Stimulated activated effector memory CD8-positive, alpha-beta T cell treated with anti-CD3 and anti-CD28 coated beads, Interleukin-12 subunit alpha, Interleukin-12 subunit beta, amount 100 ng/mL, for 72 hours (primary cell): ENCODE measurements at regions not wholly inside any gene's neighbourhood (a gene's known extent, or its start where the extent isn't known, plus 50 kb on each side); places are given as distances from the start of the nearest gene placed in this dataset.
"Not testable (repeated sequence)": the region's sequence is repeated elsewhere in the genome, so short reads cannot be mapped to it uniquely, and the experiment has no call there.

Source experiments
- ATAC-seq: fragments of 150-1000 bp; cut with Tn5 transposase; 2 replicates; pipeline ENCODE4 v1.10.0; 2021
- DNase-seq, 2 donors: peaks; one replicate each; pipeline ENCODE4 v3.0.0; 2021 to 2022; ENCODE audit warnings: low spot score in 2 of 2
- H3K27ac Mint-ChIP-seq: one replicate; pipeline ENCODE4 v1.8.0; 2022; ENCODE audit warnings: mild to moderate bottlenecking, mixed read lengths
- H3K36me3 Mint-ChIP-seq: one replicate; pipeline ENCODE4 v1.8.0; 2022; ENCODE audit warnings: mild to moderate bottlenecking, mixed read lengths
- H3K4me1 Mint-ChIP-seq: one replicate; pipeline ENCODE4 v1.8.0; 2022; ENCODE audit warnings: mixed read lengths
- H3K4me3 Mint-ChIP-seq: one replicate; pipeline ENCODE4 v1.8.0; 2022; ENCODE audit warnings: mild to moderate bottlenecking, mixed read lengths
- H3K9me3 Mint-ChIP-seq: one replicate; pipeline ENCODE4 v1.8.0; 2022; ENCODE audit warnings: mixed read lengths

DNA sequence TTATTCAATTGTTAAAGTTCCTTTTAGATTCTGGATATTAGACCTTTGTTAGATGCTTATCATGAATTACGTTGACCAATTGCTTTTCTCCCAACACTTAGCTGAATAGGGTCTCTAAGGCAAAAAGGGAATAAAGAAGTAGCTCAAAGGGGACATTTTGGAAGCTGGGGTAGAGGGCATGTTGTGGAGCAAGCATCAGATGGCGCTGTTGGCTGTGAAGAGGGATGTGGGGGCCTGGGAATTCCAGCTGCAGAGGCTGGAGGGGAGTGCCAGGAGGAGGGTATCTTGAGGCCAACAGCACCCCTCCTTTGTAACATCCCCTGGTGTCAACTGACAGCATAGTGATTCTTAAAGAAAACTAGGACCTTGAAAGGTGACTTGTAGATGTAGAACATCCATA is 198.2 kb downstream of the ADCYAP1 start:
- Mint-ChIP-seq H3K9me3 (peaks cover 5% of the 10 kb centered on the region), H3K4me1 (no peaks in the 10 kb centered on the region), H3K36me3 (no peaks in the 10 kb centered on the region), H3K4me3 (no peak overlapping the region), H3K27ac (no peak overlapping the region)
- no peak for ATAC-seq
- no peak for DNase-seq

- no peak for DNase-seq
Observed at GRCh38 chr18:1103537-1103936, 198.9 kb downstream of the ADCYAP1 start.

DNA sequence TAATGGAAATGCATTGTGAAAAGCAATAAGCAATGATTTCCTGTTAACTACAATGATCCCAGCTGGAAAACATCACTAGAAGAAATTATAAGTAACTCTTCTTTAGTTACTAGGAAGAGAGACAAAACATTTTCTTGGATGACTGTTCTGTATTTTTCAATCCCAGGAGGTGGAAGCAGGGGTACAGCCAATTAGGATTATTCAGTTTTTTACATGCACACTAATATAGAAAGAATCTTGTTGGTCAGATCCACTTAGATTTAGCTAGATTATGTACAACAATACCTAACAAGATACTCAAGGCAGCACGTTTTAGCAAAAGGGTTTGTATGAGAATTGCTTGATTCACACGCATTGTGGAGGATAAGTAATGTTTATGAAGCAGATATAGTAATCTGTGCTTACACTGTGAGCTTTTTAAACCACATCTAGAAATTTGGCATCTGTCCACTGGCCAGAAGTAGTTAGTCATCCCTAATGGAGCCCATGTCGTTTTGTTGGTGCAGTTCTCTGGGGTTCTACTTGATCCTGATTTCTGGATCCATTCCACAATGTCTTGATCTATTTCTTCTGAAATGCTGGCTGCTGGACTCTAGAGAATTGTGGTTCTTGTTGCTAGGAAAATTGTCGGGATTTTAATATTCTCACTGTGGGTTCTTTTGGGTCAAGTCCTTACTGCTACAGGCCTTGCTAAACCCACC is 199.7 kb downstream of the ADCYAP1 start:
- Mint-ChIP-seq H3K4me3 (no peak overlapping the region), H3K27ac (no peak overlapping the region), H3K4me1 (no peaks in the 10 kb centered on the region), H3K36me3 (no peaks in the 10 kb centered on the region), H3K9me3 (peaks cover 3% of the 10 kb centered on the region)
- ATAC-seq (no peak), DNase-seq (no peak)

More at GRCh38 chr18:1103537-1103936, 198.9 kb downstream of the ADCYAP1 start:
- Mint-ChIP-seq H3K4me3 (no peak overlapping the region), H3K27ac (no peak overlapping the region), H3K4me1 (no peaks in the 10 kb centered on the region), H3K9me3 (peaks cover 5% of the 10 kb centered on the region), H3K36me3 (no peaks in the 10 kb centered on the region)
- no peak for ATAC-seq

DNA sequence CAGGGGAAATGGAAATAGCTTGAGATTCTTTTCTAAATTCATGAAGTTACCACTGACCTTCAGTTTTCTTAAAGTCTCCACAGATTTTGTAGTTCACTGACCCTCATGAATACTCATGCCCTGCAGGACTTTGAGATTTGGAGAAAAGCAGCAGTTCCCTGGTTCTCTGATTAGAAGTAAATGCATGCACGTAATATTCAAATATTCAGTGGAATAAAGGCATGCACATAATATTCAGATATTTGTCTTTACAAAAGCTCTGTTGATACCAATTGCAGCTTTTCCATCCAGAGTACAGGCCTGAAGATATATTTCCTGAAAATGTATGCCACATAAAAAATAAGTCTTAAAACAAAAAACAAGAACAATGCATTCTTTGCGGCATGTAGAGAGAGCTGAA is 219.8 kb downstream of the ADCYAP1 start:
- peaks cover 8% of the 10 kb centered on the region for H3K9me3 Mint-ChIP-seq
- H3K36me3 Mint-ChIP-seq: no peaks in the 10 kb centered on the region
- no peak overlapping the region for H3K27ac Mint-ChIP-seq
- H3K4me3 Mint-ChIP-seq: no peak overlapping the region
- DNase-seq: no peak
- no peaks in the 10 kb centered on the region for H3K4me1 Mint-ChIP-seq
- ATAC-seq: no peak

DNA sequence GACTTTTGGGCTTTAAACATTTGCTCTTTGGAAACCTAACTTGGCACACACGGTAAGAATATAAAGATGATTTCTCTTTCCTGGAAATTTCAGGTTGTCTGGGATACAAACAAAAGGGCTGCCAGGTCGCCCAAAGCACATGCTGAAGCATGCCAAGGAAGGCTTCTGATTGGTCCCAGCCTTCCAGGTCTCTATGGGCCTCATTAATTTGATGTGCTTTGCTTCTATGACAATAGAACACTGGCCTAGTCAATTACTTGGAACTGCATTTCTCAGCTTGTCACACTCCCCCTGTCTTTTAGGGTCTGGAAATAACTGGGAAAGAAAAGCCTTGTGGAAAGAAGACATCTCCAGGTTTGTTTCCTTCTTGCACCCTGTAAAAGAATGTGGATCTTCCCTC is 228.9 kb downstream of the ADCYAP1 start:
- Mint-ChIP-seq H3K27ac (no peak overlapping the region), H3K9me3 (peaks cover 13% of the 10 kb centered on the region), H3K4me3 (no peak overlapping the region), H3K4me1 (no peaks in the 10 kb centered on the region), H3K36me3 (no peaks in the 10 kb centered on the region)
- no peak for DNase-seq
- no peak for ATAC-seq

GRCh38 chr18:1147730-1148129 is 243.1 kb downstream of the ADCYAP1 start:
- Mint-ChIP-seq H3K4me1 (no peaks in the 10 kb centered on the region), H3K4me3 (no peak overlapping the region), H3K36me3 (no peaks in the 10 kb centered on the region), H3K9me3 (peaks cover 21% of the 10 kb centered on the region), H3K27ac (no peak overlapping the region)
- ATAC-seq: no peak
- no peak for DNase-seq

DNA sequence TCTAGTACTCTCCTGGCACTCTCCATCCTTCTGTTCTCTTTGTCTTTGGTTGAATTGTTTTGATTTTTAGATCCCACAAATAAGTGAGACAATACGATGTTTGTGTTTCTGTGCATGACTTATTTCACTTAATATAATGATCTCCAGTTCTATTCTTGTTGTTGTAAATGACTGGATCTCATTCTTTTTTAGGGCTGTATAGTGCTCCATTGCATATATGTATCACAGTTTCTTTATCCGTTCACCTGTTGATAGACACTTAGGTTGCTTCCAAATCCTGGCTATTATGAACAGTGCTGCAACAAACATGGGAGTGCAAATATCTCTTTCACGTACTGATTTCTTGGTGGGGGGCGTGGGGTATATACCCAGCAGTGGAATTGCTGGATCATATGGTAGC is 245.0 kb downstream of the ADCYAP1 start:
- Mint-ChIP-seq H3K9me3 (peaks cover 23% of the 10 kb centered on the region), H3K4me1 (no peaks in the 10 kb centered on the region), H3K27ac (no peak overlapping the region), H3K4me3 (no peak overlapping the region), H3K36me3 (no peaks in the 10 kb centered on the region)
- no peak for ATAC-seq
- no peak for DNase-seq

- H3K4me1 Mint-ChIP-seq: no peaks in the 10 kb centered on the region
- peaks cover 23% of the 10 kb centered on the region for H3K9me3 Mint-ChIP-seq
- no peaks in the 10 kb centered on the region for H3K36me3 Mint-ChIP-seq
- no peak for DNase-seq
- ATAC-seq: no peak
- H3K27ac Mint-ChIP-seq: no peak overlapping the region
- no peak overlapping the region for H3K4me3 Mint-ChIP-seq
Observed at GRCh38 chr18:1150344-1150743, 245.7 kb downstream of the ADCYAP1 start.

DNA sequence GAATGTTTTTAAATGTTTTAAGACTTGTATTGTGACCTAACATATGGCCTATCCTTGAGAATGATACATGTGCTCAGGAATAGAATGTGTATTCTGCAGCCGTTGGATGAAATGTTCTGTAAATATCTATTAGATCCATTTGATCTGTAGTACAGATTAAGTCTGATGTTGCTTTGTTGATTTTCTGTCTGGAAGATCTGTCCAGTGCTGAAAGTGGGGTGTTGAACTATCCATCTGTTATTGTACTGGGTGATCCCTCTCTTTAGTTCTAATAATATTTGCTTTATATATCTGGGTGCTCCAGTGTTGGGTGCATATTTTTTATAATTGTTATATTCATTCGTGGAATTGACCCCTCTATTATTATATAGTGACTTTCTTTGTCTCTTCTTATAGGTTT is 248.3 kb downstream of the ADCYAP1 start:
- ATAC-seq, H3K36me3 Mint-ChIP-seq, H3K4me3 Mint-ChIP-seq, H3K27ac Mint-ChIP-seq, DNase-seq, H3K4me1 Mint-ChIP-seq: not testable (repeated sequence)
- peaks cover 16% of the 10 kb centered on the region for H3K9me3 Mint-ChIP-seq

DNA sequence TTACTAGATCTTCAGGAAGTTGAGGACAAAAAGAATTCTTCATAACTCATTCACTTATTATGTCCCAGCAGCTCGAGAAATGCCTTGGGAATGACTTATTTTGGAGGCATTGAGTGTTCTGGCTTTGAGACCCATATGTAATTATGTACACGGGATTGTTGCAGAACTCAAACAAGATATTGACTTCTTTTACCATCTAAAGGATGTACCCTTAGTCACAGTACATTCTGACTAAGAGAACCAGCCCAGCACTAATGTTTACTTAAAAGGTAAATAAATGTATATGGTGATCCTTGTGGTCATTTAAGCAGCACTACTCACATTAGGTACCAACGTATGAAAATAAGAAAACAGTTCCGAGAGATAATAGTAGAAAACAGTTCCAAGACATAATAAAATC is 268.9 kb downstream of the ADCYAP1 start:
- Mint-ChIP-seq H3K4me3 (no peak overlapping the region), H3K36me3 (no peaks in the 10 kb centered on the region), H3K9me3 (peaks cover 5% of the 10 kb centered on the region), H3K4me1 (no peaks in the 10 kb centered on the region), H3K27ac (no peak overlapping the region)
- ATAC-seq: no peak
- DNase-seq: no peak

- no peak overlapping the region for H3K4me3 Mint-ChIP-seq
- DNase-seq (no peak), ATAC-seq (no peak)
- H3K9me3 Mint-ChIP-seq: peaks cover 15% of the 10 kb centered on the region
- H3K4me1 Mint-ChIP-seq: no peaks in the 10 kb centered on the region
- no peaks in the 10 kb centered on the region for H3K36me3 Mint-ChIP-seq
- H3K27ac Mint-ChIP-seq: no peak overlapping the region
Observed at GRCh38 chr18:1177232-1177631, 272.6 kb downstream of the ADCYAP1 start.

DNA sequence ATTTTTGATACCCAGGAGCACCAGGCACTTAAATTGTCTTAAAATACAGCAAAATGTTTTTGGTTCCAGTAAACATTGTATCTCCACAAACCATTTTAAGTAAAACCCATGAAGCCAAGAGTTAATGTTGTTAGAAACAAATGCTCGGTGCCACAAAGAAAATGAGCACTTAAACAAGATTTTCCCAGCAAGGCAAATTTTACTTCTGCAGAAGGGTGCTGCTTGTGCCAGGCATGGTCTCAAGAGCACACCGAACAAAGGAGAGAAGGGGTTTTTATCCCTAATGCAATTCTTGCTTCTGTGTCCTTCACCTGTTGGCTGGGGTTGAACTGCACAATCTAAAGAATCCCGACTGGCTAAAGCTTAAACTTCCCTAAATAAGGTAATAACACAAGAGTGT is 286.7 kb downstream of the ADCYAP1 start:
- DNase-seq: no peak
- Mint-ChIP-seq H3K27ac (no peak overlapping the region), H3K4me3 (no peak overlapping the region), H3K36me3 (no peaks in the 10 kb centered on the region), H3K4me1 (no peaks in the 10 kb centered on the region), H3K9me3 (peaks cover 11% of the 10 kb centered on the region)
- ATAC-seq: no peak

- DNase-seq (no peak), ATAC-seq (no peak)
- Mint-ChIP-seq H3K27ac (no peak overlapping the region), H3K36me3 (no peaks in the 10 kb centered on the region), H3K4me1 (no peaks in the 10 kb centered on the region), H3K4me3 (no peak overlapping the region), H3K9me3 (peaks cover 19% of the 10 kb centered on the region)
Observed at GRCh38 chr18:1213126-1213525, 308.5 kb downstream of the ADCYAP1 start.

GRCh38 chr18:1222880-1223279 is 318.2 kb downstream of the ADCYAP1 start:
- Mint-ChIP-seq H3K9me3 (peaks cover 9% of the 10 kb centered on the region), H3K36me3 (no peaks in the 10 kb centered on the region), H3K4me3 (no peak overlapping the region), H3K27ac (no peak overlapping the region), H3K4me1 (no peaks in the 10 kb centered on the region)
- ATAC-seq (no peak), DNase-seq (no peak)

DNA sequence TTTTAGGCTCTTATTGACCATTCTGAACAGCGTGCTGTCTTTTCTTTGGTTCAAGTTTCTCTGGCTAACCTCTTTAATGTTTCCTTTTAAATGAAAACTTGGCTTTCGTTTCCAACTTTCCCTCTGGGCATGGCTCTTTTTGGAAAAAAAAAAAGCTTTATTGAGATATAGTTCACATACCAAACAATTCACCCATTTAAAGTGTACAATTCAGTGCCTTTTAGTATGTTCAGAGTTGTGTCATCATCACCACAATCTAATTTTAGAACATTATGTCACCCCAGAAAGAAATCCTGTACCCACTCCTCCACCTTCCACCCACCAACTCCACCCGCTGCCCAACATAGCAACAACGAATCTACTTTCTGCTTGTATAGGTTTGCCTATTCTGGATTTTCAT is 322.4 kb downstream of the ADCYAP1 start:
- no peaks in the 10 kb centered on the region for H3K36me3 Mint-ChIP-seq
- ATAC-seq (no peak), DNase-seq (no peak)
- no peak overlapping the region for H3K27ac Mint-ChIP-seq
- H3K9me3 Mint-ChIP-seq: peaks cover 17% of the 10 kb centered on the region
- H3K4me1 Mint-ChIP-seq: no peaks in the 10 kb centered on the region
- H3K4me3 Mint-ChIP-seq: no peak overlapping the region

DNA sequence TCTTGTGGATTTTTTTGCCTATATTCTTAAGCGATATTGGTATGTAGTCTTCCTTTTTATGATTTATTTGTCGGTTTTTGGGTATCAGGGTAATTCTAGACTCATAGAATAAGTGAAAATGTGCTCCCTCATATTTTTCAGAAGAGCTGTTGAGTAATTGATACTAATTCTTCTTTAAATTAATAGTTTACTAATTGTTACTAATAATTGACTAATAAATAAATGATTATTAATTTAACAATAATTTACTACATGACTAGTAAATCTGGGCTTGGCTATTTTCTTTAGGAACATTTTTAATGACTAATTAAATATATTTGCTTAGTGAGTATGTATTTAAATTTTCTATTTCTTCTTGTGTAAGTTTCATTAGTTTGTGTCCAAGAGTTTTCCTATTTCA is 325.0 kb downstream of the ADCYAP1 start:
- Mint-ChIP-seq H3K27ac (no peak overlapping the region), H3K4me1 (no peaks in the 10 kb centered on the region), H3K4me3 (no peak overlapping the region), H3K36me3 (no peaks in the 10 kb centered on the region), H3K9me3 (peaks cover 23% of the 10 kb centered on the region)
- ATAC-seq (no peak), DNase-seq (no peak)

DNA sequence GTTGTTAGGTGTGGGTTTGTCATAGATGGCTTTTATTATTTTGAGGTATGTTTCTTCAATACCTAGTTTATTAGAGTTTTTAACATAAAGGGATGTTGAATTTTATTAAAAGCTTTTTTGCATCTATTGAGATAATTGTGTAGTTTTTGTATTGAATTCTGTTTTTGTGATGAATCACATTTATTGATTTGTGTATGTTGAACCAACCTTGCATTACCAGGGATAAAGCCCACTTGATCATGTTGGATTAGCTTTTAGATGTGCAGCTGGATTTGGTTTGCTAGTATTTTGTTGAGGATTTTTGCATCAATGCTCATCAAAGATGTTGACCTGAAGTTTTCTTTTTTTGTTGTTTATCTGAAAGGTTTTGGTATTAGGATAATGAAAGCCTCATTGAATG is 328.2 kb downstream of the ADCYAP1 start:
- ATAC-seq: no peak
- no peak for DNase-seq
- Mint-ChIP-seq H3K4me3 (no peak overlapping the region), H3K4me1 (no peaks in the 10 kb centered on the region), H3K36me3 (no peaks in the 10 kb centered on the region), H3K9me3 (peaks cover 36% of the 10 kb centered on the region), H3K27ac (no peak overlapping the region)
